IMR-90 (cell line): ENCODE measurements at regions not wholly inside any gene's neighbourhood (a gene's known extent, or its start where the extent isn't known, plus 50 kb on each side); places are given as distances from the start of the nearest gene placed in this dataset.

ENCODE experiments used
- ATAC-seq: fragments of 200-7000 bp; cut with Tn5 transposase; 2 replicates; pipeline ENCODE4 v1.9.1; 2020; ENCODE audit warnings: low read depth, mild to moderate bottlenecking, moderate library complexity
- BruUV-seq: library from RNA; stranded (reverse); fragments of 400-500 nt; replicated peaks from 2 replicates; lab custom pipeline; 2021; lab: Mats Ljungman, UMichigan
- CTCF ChIA-PET: fragments of 300-600 bp; formaldehyde crosslinking; extraction: SDS; loops from one replicate; lab custom pipeline; 2021; ENCODE audit warnings: antibody characterized with exemption; lab: Yijun Ruan, JAX
- POLR2A ChIA-PET: fragments of 300-600 bp; sonication (Branson Sonifier 250); formaldehyde crosslinking; loops from one replicate; lab custom pipeline; 2022; ENCODE audit warnings: antibody characterized with exemption; ENCODE audit not compliant: unreplicated experiment; lab: Charles Lee
- DNase-seq: peaks from one replicate; pipeline ENCODE4 v3.0.0; 2013
- H2AFZ ChIP-seq: replicated peaks from 2 replicates; pipeline ENCODE3; 2013; ENCODE audit warnings: low read length, mild to moderate bottlenecking; ENCODE audit not compliant: poor library complexity
- H2AK5ac ChIP-seq: 2 replicates; pipeline ENCODE4 v1.6.1; 2013; ENCODE audit warnings: low read depth, low read length, inconsistent platforms
- H2AK9ac ChIP-seq: replicated peaks from 2 replicates; pipeline ENCODE3; 2013; ENCODE audit warnings: mild to moderate bottlenecking, low read depth, low read length, moderate library complexity; ENCODE audit not compliant: poor library complexity
- H2BK120ac ChIP-seq: 2 replicates; pipeline ENCODE4 v1.6.1; 2013; ENCODE audit warnings: low read depth, low read length, inconsistent platforms
- H2BK15ac ChIP-seq: 3 replicates; pipeline ENCODE4 v1.6.1; 2013; ENCODE audit warnings: low read depth, low read length, inconsistent platforms
- H2BK20ac ChIP-seq: 2 replicates; pipeline ENCODE4 v1.6.1; 2013; ENCODE audit warnings: low read depth, mild to moderate bottlenecking, inconsistent platforms, low read length, moderate library complexity
- H2BK5ac ChIP-seq: 2 replicates; pipeline ENCODE4 v1.6.1; 2013; ENCODE audit warnings: mild to moderate bottlenecking, low read depth, low read length, inconsistent platforms; ENCODE audit not compliant: poor library complexity, severe bottlenecking
- H3K14ac ChIP-seq: replicated peaks from 2 replicates; pipeline ENCODE4 v1.6.1; 2013; ENCODE audit warnings: low read depth, low read length, inconsistent platforms
- H3K18ac ChIP-seq: 2 replicates; pipeline ENCODE4 v1.6.1; 2013; ENCODE audit warnings: low read depth, low read length, control low read depth
- H3K23ac ChIP-seq: 2 replicates; pipeline ENCODE4 v1.6.1; 2013; ENCODE audit warnings: low read depth, low read length, inconsistent platforms
- H3K27ac ChIP-seq: 2 replicates; pipeline ENCODE4 v1.5.1; 2013; ENCODE audit warnings: mild to moderate bottlenecking, control low read depth, low read length; ENCODE audit not compliant: insufficient read depth
- H3K27me3 ChIP-seq: 2 replicates; pipeline ENCODE4 v1.6.1; 2013; ENCODE audit warnings: low read length; ENCODE audit not compliant: control insufficient read depth, insufficient read depth
- H3K36me3 ChIP-seq: 2 replicates; pipeline ENCODE4 v1.6.1; 2013; ENCODE audit warnings: low read length, mixed read lengths; ENCODE audit not compliant: control insufficient read depth, insufficient read depth
- H3K4ac ChIP-seq: 2 replicates; pipeline ENCODE4 v1.6.1; 2013; ENCODE audit warnings: low read depth, low read length, inconsistent platforms
- H3K4me1 ChIP-seq: 2 replicates; pipeline ENCODE4 v1.6.1; 2013; ENCODE audit warnings: low read length, mixed read lengths; ENCODE audit not compliant: control insufficient read depth, insufficient read depth
- H3K4me2 ChIP-seq: 2 replicates; pipeline ENCODE4 v1.6.1; 2013; ENCODE audit warnings: low read depth, mild to moderate bottlenecking, control low read depth, low read length, moderate library complexity
- H3K4me3 ChIP-seq: 2 replicates; pipeline ENCODE4 v1.5.1; 2013; ENCODE audit warnings: low read depth, mild to moderate bottlenecking, control low read depth, low read length, moderate library complexity; ENCODE audit not compliant: insufficient read depth
- H3K56ac ChIP-seq: 2 replicates; pipeline ENCODE4 v1.6.1; 2013; ENCODE audit warnings: low read length, inconsistent platforms; ENCODE audit not compliant: insufficient read depth; ENCODE audit errors: extremely low read depth
- H3K79me1 ChIP-seq, 2 experiments: 2 replicates each; pipeline ENCODE4 v1.6.1; 2013; ENCODE audit warnings: low read length in 2 of 2, inconsistent platforms in 1 of 2, low read depth in 1 of 2
- H3K9ac ChIP-seq: 2 replicates; pipeline ENCODE4 v1.6.1; 2013; ENCODE audit warnings: low read depth, low read length, control low read depth
- H3K9me1 ChIP-seq: 2 replicates; pipeline ENCODE4 v1.6.1; 2013; ENCODE audit warnings: low read length, inconsistent platforms; ENCODE audit not compliant: insufficient read depth
- H3K9me3 ChIP-seq: 2 replicates; pipeline ENCODE4 v1.6.1; 2013; ENCODE audit warnings: low read length; ENCODE audit not compliant: control insufficient read depth, insufficient read depth
- H4K20me1 ChIP-seq: 2 replicates; pipeline ENCODE4 v1.6.1; 2013; ENCODE audit warnings: low read length, inconsistent platforms; ENCODE audit not compliant: insufficient read depth
- H4K5ac ChIP-seq: 2 replicates; pipeline ENCODE4 v1.6.1; 2013; ENCODE audit warnings: mild to moderate bottlenecking, low read depth, low read length, control low read depth
- H4K8ac ChIP-seq, 2 experiments: 2 replicates each; pipeline ENCODE4 v1.6.1; 2013; ENCODE audit warnings: low read depth in 2 of 2, low read length in 2 of 2, control low read depth in 1 of 2, inconsistent platforms in 1 of 2
- H4K91ac ChIP-seq: 2 replicates; pipeline ENCODE4 v1.6.1; 2013; ENCODE audit warnings: low read depth, low read length, inconsistent platforms; ENCODE audit not compliant: insufficient read depth
- CHD1 ChIP-seq: IDR thresholded peaks from 2 replicates; pipeline ENCODE4 v1.6.1; 2012; ENCODE audit warnings: low read depth, low read length, improper control_type of control experiment
- MAFK ChIP-seq: IDR thresholded peaks from 2 replicates; pipeline ENCODE4 v1.6.1; 2012; ENCODE audit warnings: low read depth, low read length, improper control_type of control experiment
- MXI1 ChIP-seq: IDR thresholded peaks from 2 replicates; pipeline ENCODE4 v1.6.1; 2012; ENCODE audit warnings: low read depth, mild to moderate bottlenecking, low read length, moderate library complexity, borderline replicate concordance
- NFE2L2 ChIP-seq: fragments of 150-350 bp; IDR thresholded peaks from 2 replicates; pipeline ENCODE4 v1.6.1; 2016; ENCODE audit warnings: low read depth, mild to moderate bottlenecking, low read length
- RCOR1 ChIP-seq: IDR thresholded peaks from 2 replicates; pipeline ENCODE4 v1.6.1; 2012; ENCODE audit warnings: mild to moderate bottlenecking, low read length, improper control_type of control experiment; ENCODE audit not compliant: insufficient replicate concordance
- SMC3 ChIP-seq: fragments of 150-350 bp; IDR thresholded peaks from 2 replicates; pipeline ENCODE4 v1.6.1; 2016; ENCODE audit warnings: low read depth, mild to moderate bottlenecking, antibody characterized with exemption, low read length, moderate library complexity
- WGBS, 2 experiments: methylation state at CpG; one replicate each; pipeline versions ENCODE4 v1.1.5 to v1.1.7; 2013; ENCODE audit warnings: missing lambda C conversion rate in 2 of 2; ENCODE audit not compliant: insufficient read length in 1 of 2; ENCODE audit errors: extremely low coverage in 2 of 2; 5-methylcytosine and 5-hydroxymethylcytosine counted together
- dilution Hi-C: fragments of 300-500 bp; cut with HindIII; formaldehyde crosslinking; loops from one replicate; pipeline ENCODE4 v1.14.3; 2018; ENCODE audit warnings: low sequenced_read_pairs; ENCODE audit not compliant: unreplicated experiment
- in situ Hi-C: fragments of 300-500 bp; cut with MboI; formaldehyde crosslinking; loops from 3 replicates; pipeline ENCODE4 v1.14.3; 2019; ENCODE audit warnings: low sequenced_read_pairs, inconsistent platforms, mixed read lengths
- intact Hi-C: fragments of 100-400 bp; cut with micrococcal nuclease; formaldehyde crosslinking; loops from 2 replicates; pipeline ENCODE4 v1.10.0; 2022

DNA sequence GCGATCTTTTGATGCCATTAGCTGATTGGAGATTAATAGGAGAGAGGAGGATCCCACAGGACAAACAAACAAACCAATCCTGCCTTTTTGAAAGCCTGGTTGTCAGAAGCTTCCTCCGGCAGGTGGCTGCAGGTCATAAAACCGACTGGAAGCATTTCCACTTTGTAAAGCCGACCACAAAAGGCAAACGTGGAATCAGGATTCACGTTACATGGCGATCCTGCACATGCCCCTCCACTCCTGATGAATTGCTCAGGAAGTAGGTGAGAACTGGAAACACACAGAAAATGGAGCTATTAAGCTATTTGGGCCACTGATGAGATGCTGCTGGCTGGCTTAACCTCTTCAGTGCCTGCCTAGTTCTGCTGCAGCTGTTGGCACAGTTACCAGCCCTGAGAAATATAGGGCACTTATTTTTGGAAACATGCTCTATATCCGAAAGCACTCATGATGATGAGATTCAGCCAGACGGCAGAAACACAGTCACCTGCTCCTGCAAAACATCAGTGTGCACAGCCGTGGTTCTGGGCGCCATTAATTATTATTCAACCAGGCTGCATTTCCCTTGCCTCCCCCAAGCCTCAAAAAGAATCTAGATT, 110.3 kb upstream of the ST6GAL2 start:
- Histone ChIP-seq H3K18ac (no peak overlapping the region), H2AFZ (no peak overlapping the region), H2BK5ac (no peak overlapping the region), H3K36me3 (no peaks in the 10 kb centered on the region), H2AK9ac (no peak overlapping the region), H3K4me2 (no peak overlapping the region), H3K79me1 (no peaks in the 10 kb centered on the region), H4K20me1 (no peaks in the 10 kb centered on the region), H3K56ac (no peak overlapping the region), H4K8ac (no peak overlapping the region), H2AK5ac (no peak overlapping the region), H4K91ac (no peak overlapping the region), H3K23ac (no peak overlapping the region), H3K4me3 (no peak overlapping the region), H2BK120ac (no peak overlapping the region), H3K9me3 (peaks cover 23% of the 10 kb centered on the region), H2BK15ac (no peak overlapping the region), H3K4ac (no peak overlapping the region), H3K4me1 (no peaks in the 10 kb centered on the region), H2BK20ac (no peak overlapping the region), H3K9me1 (no peaks in the 10 kb centered on the region), H4K5ac (no peak overlapping the region), H3K27me3 (no peaks in the 10 kb centered on the region), H3K14ac (no peak overlapping the region), H3K27ac (no peak overlapping the region), H3K9ac (no peak overlapping the region)
- no peak for TF ChIP-seq RCOR1
- TF ChIP-seq MXI1, result no peak
- no peak for TF ChIP-seq MAFK
- TF ChIP-seq NFE2L2, result no peak
- no peak for TF ChIP-seq CHD1
- no peak for TF ChIP-seq SMC3
- DNase-seq, result no peak
- 18% methylated on average over 5 of the region's 11 CpGs; no CpG with 5 or more reads in 1 of the 2 experiments for WGBS, 2 experiments
- dilution Hi-C loops, result no loop called here
- in situ Hi-C loops, result no loop called here
- no TSS peak for BruUV-seq
- ATAC-seq, result no peak
- intact Hi-C loops, result no loop called here
- POLR2A ChIA-PET, result no interaction called here
- CTCF ChIA-PET, result no interaction called here
